PC-3 (cell line): ENCODE measurements at regions not wholly inside any gene's neighbourhood (a gene's known extent, or its start where the extent isn't known, plus 50 kb on each side); places are given as distances from the start of the nearest gene placed in this dataset.

ENCODE experiments used
- EZH2phosphoT487 ChIP-seq: fragments of 300-600 bp; sonication (generic); IDR thresholded peaks from 2 replicates; pipeline ENCODE4 v1.6.1; 2018; ENCODE audit warnings: mild to moderate bottlenecking, antibody characterized with exemption, low read length, borderline replicate concordance
- TF ChIP-seq, protein P1 (sequence below): fragments of 300-600 bp; sonication (generic); conservative IDR thresholded peaks from 2 replicates; pipeline ENCODE4 v1.5.1; 2017; ENCODE audit warnings: antibody characterized with exemption, low read depth, mild to moderate bottlenecking, low read length

DNA sequence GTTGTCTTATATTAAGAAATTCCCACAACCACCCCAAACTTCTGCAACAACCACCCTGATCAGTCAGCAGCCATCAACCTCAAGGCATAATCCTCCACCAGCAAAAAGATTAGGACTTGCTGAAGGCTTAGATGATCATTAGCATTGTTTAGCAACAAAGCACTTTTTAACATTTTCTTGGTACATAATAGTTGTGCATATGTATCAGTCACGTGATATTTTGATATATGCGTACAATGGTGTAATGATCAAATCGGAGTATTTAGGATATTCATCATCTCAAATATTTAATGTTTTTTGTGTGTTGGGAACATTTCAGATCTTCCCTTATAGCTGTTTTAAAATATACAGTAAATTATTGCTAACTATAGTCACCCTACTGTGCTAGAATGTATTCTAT is 73.5 kb upstream of the API5 start:
- TF ChIP-seq, protein P1, sequence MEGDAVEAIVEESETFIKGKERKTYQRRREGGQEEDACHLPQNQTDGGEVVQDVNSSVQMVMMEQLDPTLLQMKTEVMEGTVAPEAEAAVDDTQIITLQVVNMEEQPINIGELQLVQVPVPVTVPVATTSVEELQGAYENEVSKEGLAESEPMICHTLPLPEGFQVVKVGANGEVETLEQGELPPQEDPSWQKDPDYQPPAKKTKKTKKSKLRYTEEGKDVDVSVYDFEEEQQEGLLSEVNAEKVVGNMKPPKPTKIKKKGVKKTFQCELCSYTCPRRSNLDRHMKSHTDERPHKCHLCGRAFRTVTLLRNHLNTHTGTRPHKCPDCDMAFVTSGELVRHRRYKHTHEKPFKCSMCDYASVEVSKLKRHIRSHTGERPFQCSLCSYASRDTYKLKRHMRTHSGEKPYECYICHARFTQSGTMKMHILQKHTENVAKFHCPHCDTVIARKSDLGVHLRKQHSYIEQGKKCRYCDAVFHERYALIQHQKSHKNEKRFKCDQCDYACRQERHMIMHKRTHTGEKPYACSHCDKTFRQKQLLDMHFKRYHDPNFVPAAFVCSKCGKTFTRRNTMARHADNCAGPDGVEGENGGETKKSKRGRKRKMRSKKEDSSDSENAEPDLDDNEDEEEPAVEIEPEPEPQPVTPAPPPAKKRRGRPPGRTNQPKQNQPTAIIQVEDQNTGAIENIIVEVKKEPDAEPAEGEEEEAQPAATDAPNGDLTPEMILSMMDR: no peak
- TF ChIP-seq EZH2phosphoT487: no peak
